Muscle layer of colon (tissue), 2 donors: ENCODE measurements at regions not wholly inside any gene's neighbourhood (a gene's known extent, or its start where the extent isn't known, plus 50 kb on each side); places are given as distances from the start of the nearest gene placed in this dataset.
"Not testable (repeated sequence)": the region's sequence is repeated elsewhere in the genome, so short reads cannot be mapped to it uniquely, and the experiment has no call there.

Experiments used
- H3K27ac ChIP-seq: one replicate; pipeline ENCODE4 v1.7.0; 2013; ENCODE audit warnings: low read depth, mild to moderate bottlenecking, low read length, moderate library complexity
- H3K27me3 ChIP-seq, 2 donors: one replicate each; pipeline ENCODE4 v1.7.0; 2013; ENCODE audit warnings: low read length in 2 of 2, mild to moderate bottlenecking in 2 of 2; ENCODE audit not compliant: insufficient read depth in 2 of 2, control insufficient read depth in 1 of 2
- H3K36me3 ChIP-seq: one replicate; pipeline ENCODE4 v1.7.0; 2013; ENCODE audit warnings: mild to moderate bottlenecking, low read length; ENCODE audit not compliant: insufficient read depth
- H3K4me1 ChIP-seq: one replicate; pipeline ENCODE4 v1.7.0; 2013; ENCODE audit warnings: mild to moderate bottlenecking, low read length; ENCODE audit not compliant: insufficient read depth
- H3K4me3 ChIP-seq, 2 donors: one replicate each; pipeline ENCODE4 v1.7.0; 2013; ENCODE audit warnings: low read length in 2 of 2, low read depth in 1 of 2, mild to moderate bottlenecking in 1 of 2, moderate library complexity in 1 of 2
- H3K9ac ChIP-seq: one replicate; pipeline ENCODE4 v1.7.0; 2013; ENCODE audit warnings: low read length
- H3K9me3 ChIP-seq: one replicate; pipeline ENCODE4 v1.7.0; 2013; ENCODE audit warnings: mild to moderate bottlenecking, low read length
- donor health status: abdominal sarcoma.
- donor health status: Adenocarcinoma of cecum.

GRCh38 chr13:100961186-100961585 lies 286.6 kb upstream of the TMTC4 start:
- H3K9ac ChIP-seq, result no peak overlapping the region
- no peaks in the 10 kb centered on the region for H3K36me3 ChIP-seq
- H3K4me1 ChIP-seq, result no peaks in the 10 kb centered on the region
- no peaks in the 10 kb centered on the region for H3K9me3 ChIP-seq
- no peaks in the 10 kb centered on the region for H3K27me3 ChIP-seq
- no peak overlapping the region for H3K4me3 ChIP-seq
- no peak overlapping the region for H3K27ac ChIP-seq

- Histone ChIP-seq H3K36me3 (no peaks in the 10 kb centered on the region), H3K27me3 (no peaks in the 10 kb centered on the region), H3K4me3 (no peak overlapping the region), H3K4me1 (no peaks in the 10 kb centered on the region), H3K27ac (no peak overlapping the region), H3K9me3 (no peaks in the 10 kb centered on the region), H3K9ac (no peak overlapping the region)
These were observed 284.2 kb upstream of the TMTC4 start for GRCh38 chr13:100958831-100959230.

DNA sequence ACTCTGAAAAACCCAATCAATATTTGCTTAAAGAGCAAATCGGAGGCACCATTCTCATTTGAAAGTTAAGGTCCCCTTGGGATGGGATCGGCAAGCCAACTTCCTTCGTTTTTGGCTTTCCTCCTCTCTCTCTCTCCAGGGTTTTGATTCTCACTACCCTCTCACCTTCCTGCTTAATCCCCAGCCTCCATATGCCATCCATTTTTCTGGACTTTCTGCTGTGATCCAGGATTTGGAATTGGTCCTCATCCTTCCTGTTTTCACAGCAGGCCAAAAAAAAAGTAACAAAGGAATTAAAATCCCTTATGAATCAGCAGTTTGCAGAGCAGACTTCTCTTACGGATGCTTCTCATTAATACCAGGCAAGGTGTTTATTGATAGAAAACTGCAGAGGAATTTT lies 283.1 kb upstream of the TMTC4 start:
- no peaks in the 10 kb centered on the region for H3K36me3 ChIP-seq
- no peaks in the 10 kb centered on the region for H3K27me3 ChIP-seq
- H3K9ac ChIP-seq, result no peak overlapping the region
- no peaks in the 10 kb centered on the region for H3K4me1 ChIP-seq
- no peaks in the 10 kb centered on the region for H3K9me3 ChIP-seq
- H3K4me3 ChIP-seq, result no peak overlapping the region
- H3K27ac ChIP-seq, result no peak overlapping the region

DNA sequence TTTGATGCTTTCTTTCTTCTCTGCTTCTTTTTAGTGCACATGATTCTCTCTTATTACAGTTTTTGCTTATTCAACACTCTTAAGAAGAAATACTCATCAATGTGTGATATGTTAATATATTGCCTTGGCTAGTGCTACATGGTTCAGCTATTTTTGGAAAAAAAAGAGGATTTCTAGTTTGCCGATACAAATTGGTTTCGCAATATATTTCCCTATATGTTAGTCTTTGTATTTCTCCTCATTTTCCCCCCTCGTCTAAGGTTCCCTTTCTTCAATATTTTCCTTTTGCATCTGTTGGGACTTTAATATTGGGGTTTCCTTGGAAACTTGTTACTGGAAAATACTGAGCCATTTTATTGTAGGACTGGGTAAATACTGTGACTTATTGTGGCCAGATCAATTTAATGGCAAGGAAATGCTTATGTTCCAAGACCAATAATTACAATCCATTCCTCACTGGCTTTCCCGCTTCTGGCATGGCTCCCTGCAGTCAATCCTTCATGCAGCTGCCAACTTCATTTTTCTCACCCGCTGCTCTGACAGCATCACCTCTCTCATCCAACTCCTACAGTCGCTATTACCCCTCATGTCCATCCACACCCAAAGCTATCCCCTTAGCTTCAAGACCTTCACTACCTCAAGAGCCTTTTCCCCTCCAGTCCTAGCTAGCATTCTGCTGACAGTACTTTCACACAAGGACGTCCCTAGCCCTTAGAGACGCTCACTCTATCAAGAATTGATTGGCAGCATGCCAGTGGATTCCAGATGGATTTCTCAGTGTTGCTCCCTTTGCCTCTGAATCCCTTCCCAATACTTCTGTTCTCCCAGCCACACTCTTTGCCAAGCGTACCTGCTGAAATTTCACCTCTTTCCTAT lies 280.1 kb upstream of the TMTC4 start:
- Histone ChIP-seq H3K9me3 (no peaks in the 10 kb centered on the region), H3K27ac (no peak overlapping the region), H3K9ac (no peak overlapping the region), H3K4me3 (no peak overlapping the region), H3K27me3 (no peaks in the 10 kb centered on the region), H3K4me1 (no peaks in the 10 kb centered on the region), H3K36me3 (no peaks in the 10 kb centered on the region)

GRCh38 chr13:100951016-100951415 lies 276.4 kb upstream of the TMTC4 start:
- H3K27me3 ChIP-seq, result no peaks in the 10 kb centered on the region
- no peak overlapping the region for H3K27ac ChIP-seq
- H3K36me3 ChIP-seq, result no peaks in the 10 kb centered on the region
- H3K4me3 ChIP-seq, result no peak overlapping the region
- H3K9ac ChIP-seq, result no peak overlapping the region
- no peaks in the 10 kb centered on the region for H3K4me1 ChIP-seq
- no peaks in the 10 kb centered on the region for H3K9me3 ChIP-seq

DNA sequence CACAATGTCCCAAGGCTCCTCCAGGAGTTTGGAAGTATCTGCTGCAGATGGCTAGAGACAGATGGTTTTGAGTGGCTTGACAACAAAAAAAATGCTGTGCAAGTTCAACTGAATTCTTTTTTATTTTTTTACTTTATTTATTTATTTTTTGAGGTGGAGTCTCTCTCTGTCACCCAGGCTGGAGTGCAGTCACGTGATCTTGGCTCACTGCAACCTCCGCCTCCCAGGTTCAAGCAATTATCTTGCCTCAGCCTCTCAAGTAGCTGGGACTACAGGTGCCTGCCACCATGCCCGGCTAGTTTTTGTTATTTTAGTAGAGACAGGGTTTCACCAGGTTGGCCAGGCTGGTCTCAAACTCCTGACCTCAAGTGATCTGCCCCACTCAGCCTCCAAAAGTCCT lies 274.3 kb upstream of the TMTC4 start:
- not testable (repeated sequence) for H3K9ac ChIP-seq

GRCh38 chr13:100946588-100946987 lies 272.0 kb upstream of the TMTC4 start:
- H3K36me3 ChIP-seq, result no peaks in the 10 kb centered on the region
- H3K27me3 ChIP-seq, result no peaks in the 10 kb centered on the region
- no peaks in the 10 kb centered on the region for H3K9me3 ChIP-seq
- no peak overlapping the region for H3K27ac ChIP-seq
- no peak overlapping the region for H3K9ac ChIP-seq
- no peaks in the 10 kb centered on the region for H3K4me1 ChIP-seq
- H3K4me3 ChIP-seq, result no peak overlapping the region

More for the DNA sequence above, 274.3 kb upstream of the TMTC4 start:
- not testable (repeated sequence) for H3K27me3 ChIP-seq, H3K36me3 ChIP-seq, H3K27ac ChIP-seq, H3K4me1 ChIP-seq, H3K4me3 ChIP-seq, H3K9me3 ChIP-seq

DNA sequence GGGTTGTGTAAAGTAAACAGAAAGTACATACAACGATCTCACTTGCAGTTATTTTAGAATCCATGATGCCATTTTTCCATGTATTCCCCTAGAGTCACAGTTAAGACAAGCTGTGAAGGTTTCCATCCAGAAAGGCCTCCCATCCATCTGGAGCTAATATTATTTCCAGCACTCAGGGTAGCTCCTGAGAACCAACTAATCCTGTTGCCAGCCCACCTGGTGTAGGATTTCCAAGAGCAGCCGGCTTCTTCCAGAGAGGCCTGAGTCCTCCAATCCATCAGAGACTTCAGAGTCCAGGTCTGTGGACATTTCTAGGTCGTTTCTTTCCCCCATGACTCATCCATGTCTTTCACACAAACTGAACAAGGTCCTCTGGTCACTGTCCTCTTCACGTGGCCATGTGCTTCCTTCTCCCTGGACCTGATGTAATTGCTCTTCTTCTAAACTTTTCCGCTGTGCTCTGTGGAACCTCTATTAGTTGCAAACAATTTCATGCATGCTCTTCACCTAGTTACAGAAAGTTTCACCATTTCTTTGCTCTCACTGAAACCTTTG lies 270.3 kb upstream of the TMTC4 start:
- Histone ChIP-seq H3K27me3 (no peaks in the 10 kb centered on the region), H3K4me1 (no peaks in the 10 kb centered on the region), H3K9me3 (no peaks in the 10 kb centered on the region), H3K27ac (no peak overlapping the region), H3K4me3 (no peak overlapping the region), H3K9ac (no peak overlapping the region), H3K36me3 (no peaks in the 10 kb centered on the region)

DNA sequence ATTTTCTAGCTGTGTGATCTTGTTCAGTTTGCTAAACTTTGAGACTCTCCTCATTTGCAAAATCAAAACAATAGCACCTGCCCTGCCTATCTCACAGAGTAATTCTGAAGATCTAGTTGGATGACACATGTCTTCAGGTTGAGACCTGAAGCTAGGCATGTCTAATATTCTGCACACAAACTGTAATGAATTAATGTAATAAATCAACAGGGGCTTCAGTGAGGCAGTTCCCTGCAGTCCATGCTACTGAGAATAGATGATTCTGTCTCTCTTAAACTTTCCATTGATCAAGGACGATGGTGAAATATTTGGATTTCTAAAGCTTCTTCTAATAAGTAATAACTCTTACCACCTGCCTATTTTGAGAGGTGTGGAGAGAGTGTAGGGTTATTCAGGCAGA lies 268.1 kb upstream of the TMTC4 start:
- H3K9ac ChIP-seq, result no peak overlapping the region
- no peak overlapping the region for H3K4me3 ChIP-seq
- no peaks in the 10 kb centered on the region for H3K36me3 ChIP-seq
- H3K27ac ChIP-seq, result no peak overlapping the region
- H3K9me3 ChIP-seq, result no peaks in the 10 kb centered on the region
- H3K27me3 ChIP-seq, result no peaks in the 10 kb centered on the region
- H3K4me1 ChIP-seq, result no peaks in the 10 kb centered on the region

DNA sequence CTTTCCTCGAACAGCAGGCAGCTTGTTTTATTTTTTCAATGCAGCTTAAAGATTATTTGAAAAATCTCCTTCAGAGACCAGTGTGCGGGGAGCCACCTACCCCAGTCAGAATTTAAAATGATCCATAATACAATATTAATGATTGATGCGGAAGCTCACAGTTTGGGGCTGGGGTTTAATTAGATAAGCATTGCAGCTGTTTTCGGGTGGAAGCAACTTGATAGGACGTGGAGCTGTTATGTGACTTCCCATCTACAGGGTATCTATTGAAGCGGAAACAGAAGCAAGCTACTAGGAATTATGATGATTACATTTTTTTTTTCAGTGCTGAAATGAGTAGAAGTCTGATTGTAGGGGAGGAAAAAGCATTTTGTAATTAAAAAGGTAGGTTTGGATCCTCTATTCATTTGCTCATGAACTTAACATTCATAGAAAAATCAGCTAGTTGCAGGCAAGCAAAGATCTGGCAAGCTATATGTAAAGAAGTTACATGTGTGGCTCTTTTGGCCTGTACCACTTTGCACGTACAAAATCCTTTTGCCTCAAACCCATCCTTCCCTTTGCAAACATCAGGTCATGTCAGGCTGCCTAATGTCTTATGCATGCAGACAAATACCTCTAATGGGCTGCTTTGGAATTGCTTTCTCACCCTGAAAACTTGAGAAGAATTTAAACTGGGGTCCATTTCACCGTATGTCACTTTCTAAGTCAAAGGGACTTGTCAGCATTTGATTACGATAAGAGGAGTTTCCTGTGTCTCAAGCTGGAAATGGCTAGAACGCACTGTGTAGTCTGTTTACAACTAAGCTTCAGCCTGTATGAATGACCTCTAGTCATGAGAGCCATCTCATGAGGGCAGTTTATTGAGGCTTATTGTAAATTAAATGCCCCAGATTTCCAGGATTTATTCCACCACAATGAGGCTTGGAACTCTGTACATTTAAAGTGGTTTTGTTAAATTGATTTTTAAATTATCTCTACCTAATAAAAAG lies 267.1 kb upstream of the TMTC4 start:
- H3K36me3 ChIP-seq, result no peaks in the 10 kb centered on the region
- H3K4me3 ChIP-seq, result no peak overlapping the region
- no peaks in the 10 kb centered on the region for H3K9me3 ChIP-seq
- no peak overlapping the region for H3K9ac ChIP-seq
- H3K4me1 ChIP-seq, result no peaks in the 10 kb centered on the region
- no peak overlapping the region for H3K27ac ChIP-seq
- H3K27me3 ChIP-seq, result no peaks in the 10 kb centered on the region

DNA sequence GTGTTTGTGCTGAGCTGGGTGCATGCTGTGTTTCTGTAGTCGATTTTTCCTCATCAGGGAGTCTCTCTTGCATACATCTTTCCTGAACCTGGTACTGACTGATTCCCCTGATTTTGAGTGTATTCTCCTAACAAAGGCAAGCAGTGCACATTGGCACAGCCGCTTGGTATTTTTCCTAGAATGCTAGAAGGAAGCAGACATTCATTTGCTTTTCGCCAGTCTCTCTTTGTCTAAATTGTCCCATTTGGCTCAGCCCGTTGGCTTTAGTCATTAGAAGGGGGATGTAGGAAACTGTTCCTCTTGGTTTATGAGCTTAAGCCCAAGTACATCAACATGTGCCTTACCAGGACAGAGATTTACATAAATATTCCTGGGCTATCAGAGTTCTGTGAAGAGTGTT lies 266.1 kb upstream of the TMTC4 start:
- H3K4me1 ChIP-seq, result no peaks in the 10 kb centered on the region
- no peak overlapping the region for H3K9ac ChIP-seq
- H3K36me3 ChIP-seq, result no peaks in the 10 kb centered on the region
- no peak overlapping the region for H3K27ac ChIP-seq
- no peaks in the 10 kb centered on the region for H3K27me3 ChIP-seq
- H3K4me3 ChIP-seq, result no peak overlapping the region
- no peaks in the 10 kb centered on the region for H3K9me3 ChIP-seq
